Testis (tissue), 2 donors: ENCODE measurements at regions not wholly inside any gene's neighbourhood (a gene's known extent, or its start where the extent isn't known, plus 50 kb on each side); places are given as distances from the start of the nearest gene placed in this dataset.

ENCODE experiments used
- DNase-seq: peaks from one replicate; pipeline ENCODE4 v3.0.0-alpha.2; 2019
- H3K27ac ChIP-seq, 2 donors: fragments of 200-600 bp; sonication (generic); one replicate each; pipeline ENCODE4 v1.5.1; 2019
- H3K27me3 ChIP-seq: fragments of 200-600 bp; sonication (generic); one replicate; pipeline ENCODE4 v1.5.1; 2019
- H3K36me3 ChIP-seq: fragments of 200-600 bp; sonication (generic); one replicate; pipeline ENCODE4 v1.5.1; 2017; ENCODE audit warnings: low read depth; ENCODE audit errors: missing control alignments
- H3K4me1 ChIP-seq: fragments of 200-600 bp; sonication (generic); one replicate; pipeline ENCODE4 v1.5.1; 2019
- H3K4me3 ChIP-seq, 2 donors: fragments of 200-600 bp; sonication (generic); one replicate each; pipeline ENCODE4 v1.5.1; 2017 to 2019
- H3K9me3 ChIP-seq: fragments of 200-600 bp; sonication (generic); one replicate; pipeline ENCODE4 v1.5.1; 2017
- POLR2A ChIP-seq: fragments of 450-650 bp; IDR thresholded peaks from one replicate; pipeline ENCODE4 v1.6.1; 2017; ENCODE audit warnings: antibody characterized with exemption, mild to moderate bottlenecking, moderate library complexity
- WGBS, 2 donors: methylation state at CpG; one replicate each; pipeline ENCODE4 v1.1.5; 2018; 5-methylcytosine and 5-hydroxymethylcytosine counted together
- intact Hi-C: fragments of 100-400 bp; cut with DNase I; formaldehyde crosslinking; loops from one replicate; pipeline ENCODE4 v1.15.1; 2023; ENCODE audit warnings: low total_unique reads
- TF ChIP-seq, protein P1 (sequence below), 3 experiments: fragments of 450-650 bp in 2 of 3; fragments of 200-600 bp in 1 of 3; sonication (generic) in 1 of 3; IDR thresholded peaks; one replicate each; pipeline ENCODE4 v1.5.1; 2016 to 2019; ENCODE audit warnings: antibody characterized with exemption in 3 of 3, mild to moderate bottlenecking in 2 of 3, moderate library complexity in 1 of 3

DNA sequence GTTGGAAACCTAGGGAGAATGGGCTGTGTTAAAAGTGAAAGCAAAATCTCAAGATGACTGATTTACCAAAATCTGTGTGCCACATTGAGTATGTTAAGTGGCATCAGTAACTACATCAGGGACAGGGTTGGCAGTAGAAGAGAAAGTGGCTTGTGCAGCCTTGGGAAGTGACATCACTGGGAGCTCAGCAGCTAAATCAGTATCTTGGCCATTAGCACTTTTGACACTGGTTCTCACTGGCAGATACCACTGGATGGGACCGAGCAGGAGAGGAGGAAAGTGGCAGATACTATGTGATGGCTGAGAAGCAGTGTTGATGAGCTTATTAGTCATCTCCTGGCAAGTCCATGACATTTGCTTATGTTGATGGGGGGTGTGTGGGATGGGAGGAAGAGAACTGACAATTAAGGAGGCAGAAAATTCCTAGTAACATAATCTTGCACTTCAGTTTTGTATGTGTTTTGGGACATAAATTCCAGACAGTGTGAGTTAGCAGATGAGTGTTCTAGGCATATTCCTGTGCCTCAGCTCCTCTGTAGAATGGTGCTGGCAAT lies 322.2 kb downstream of the SOX4 start:
- whole genome bisulfite sequencing, 2 donors: 69 to 80% methylated on average over 1 of the region's 1 CpG
- Histone ChIP-seq H3K4me1 (no peaks in the 10 kb centered on the region), H3K27me3 (no peaks in the 10 kb centered on the region), H3K36me3 (no peaks in the 10 kb centered on the region), H3K4me3 (no peak overlapping the region), H3K9me3 (no peaks in the 10 kb centered on the region), H3K27ac (no peak overlapping the region)
- no peak for TF ChIP-seq POLR2A
- TF ChIP-seq, protein P1, sequence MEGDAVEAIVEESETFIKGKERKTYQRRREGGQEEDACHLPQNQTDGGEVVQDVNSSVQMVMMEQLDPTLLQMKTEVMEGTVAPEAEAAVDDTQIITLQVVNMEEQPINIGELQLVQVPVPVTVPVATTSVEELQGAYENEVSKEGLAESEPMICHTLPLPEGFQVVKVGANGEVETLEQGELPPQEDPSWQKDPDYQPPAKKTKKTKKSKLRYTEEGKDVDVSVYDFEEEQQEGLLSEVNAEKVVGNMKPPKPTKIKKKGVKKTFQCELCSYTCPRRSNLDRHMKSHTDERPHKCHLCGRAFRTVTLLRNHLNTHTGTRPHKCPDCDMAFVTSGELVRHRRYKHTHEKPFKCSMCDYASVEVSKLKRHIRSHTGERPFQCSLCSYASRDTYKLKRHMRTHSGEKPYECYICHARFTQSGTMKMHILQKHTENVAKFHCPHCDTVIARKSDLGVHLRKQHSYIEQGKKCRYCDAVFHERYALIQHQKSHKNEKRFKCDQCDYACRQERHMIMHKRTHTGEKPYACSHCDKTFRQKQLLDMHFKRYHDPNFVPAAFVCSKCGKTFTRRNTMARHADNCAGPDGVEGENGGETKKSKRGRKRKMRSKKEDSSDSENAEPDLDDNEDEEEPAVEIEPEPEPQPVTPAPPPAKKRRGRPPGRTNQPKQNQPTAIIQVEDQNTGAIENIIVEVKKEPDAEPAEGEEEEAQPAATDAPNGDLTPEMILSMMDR (IDR thresholded peaks at IDR 0.05): no peak
- intact Hi-C loops: no loop called here
- no peak for DNase-seq

DNA sequence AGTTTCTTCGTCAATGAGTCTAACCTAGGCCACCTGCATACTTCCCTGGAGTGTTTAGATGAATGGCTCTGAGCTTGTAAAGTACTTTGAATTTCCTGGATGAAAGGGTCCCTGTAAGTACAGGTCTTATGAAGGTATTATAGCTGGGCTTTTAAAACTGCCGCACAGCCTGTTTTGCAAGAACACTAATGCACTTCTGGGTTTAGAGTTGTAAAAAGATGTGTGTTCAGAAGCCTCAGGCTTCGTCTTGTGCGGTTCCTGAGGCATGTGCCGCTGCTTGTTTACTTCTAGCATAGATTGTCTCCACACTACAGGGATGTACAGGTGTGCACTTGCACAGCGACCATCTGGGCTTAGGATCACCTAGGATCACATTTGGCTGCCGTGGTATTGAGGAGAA lies 324.5 kb downstream of the SOX4 start:
- TF ChIP-seq, protein P1 (IDR thresholded peaks at IDR 0.05): no peak
- no peak for TF ChIP-seq POLR2A
- Histone ChIP-seq H3K9me3 (no peaks in the 10 kb centered on the region), H3K36me3 (no peaks in the 10 kb centered on the region), H3K27me3 (no peaks in the 10 kb centered on the region), H3K4me1 (no peaks in the 10 kb centered on the region), H3K4me3 (no peak overlapping the region), H3K27ac (no peak overlapping the region)
- intact Hi-C loops: no loop called here
- no peak for DNase-seq
- 89 to 96% methylated on average over 7 of the region's 7 CpGs for WGBS, 2 donors

DNA sequence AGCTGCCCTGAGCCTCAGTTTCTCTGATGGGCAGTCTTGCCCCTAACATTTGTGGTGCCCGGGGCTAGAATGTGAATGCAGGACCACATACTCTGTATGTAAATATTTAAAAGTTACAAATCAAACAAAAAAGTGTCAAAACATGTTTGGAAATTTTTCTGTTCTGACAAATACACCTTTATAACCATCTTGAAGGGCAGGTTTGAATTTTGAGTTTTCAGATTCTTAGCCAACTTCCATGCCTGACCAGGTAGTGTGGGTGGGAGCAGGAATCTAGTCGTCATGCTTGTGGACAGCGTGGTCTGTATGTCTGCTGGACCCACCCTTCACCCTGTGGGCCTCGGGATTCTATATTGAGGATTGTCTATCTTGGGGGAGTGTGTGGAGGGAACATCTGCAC lies 325.1 kb downstream of the SOX4 start:
- Histone ChIP-seq H3K36me3 (no peaks in the 10 kb centered on the region), H3K4me1 (no peaks in the 10 kb centered on the region), H3K9me3 (no peaks in the 10 kb centered on the region), H3K4me3 (no peak overlapping the region), H3K27ac (no peak overlapping the region), H3K27me3 (no peaks in the 10 kb centered on the region)
- intact Hi-C loops: no loop called here
- no peak for DNase-seq
- TF ChIP-seq, protein P1 (IDR thresholded peaks at IDR 0.05): no peak
- no peak for TF ChIP-seq POLR2A
- 91 to 98% methylated on average over 4 of the region's 4 CpGs for WGBS, 2 donors

DNA sequence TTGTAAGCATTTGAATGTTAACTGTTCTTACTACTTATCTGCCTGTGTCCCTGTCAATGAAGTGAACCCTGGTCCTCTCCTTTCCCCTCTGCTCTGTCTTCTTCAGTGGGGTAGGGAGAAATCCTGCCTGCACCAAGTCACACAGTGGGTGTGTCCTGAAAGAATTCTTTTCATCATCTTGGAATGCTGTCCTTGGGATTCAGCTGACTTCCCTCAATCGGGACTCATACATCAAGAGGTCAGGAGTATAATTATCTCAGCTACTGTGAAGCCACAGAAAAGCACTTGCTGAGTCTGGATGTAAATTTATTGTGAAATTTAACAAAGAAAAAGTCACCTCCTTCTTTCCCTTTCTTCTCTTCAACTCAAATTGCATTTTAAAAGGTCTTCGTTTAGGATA lies 328.5 kb downstream of the SOX4 start:
- H3K27ac ChIP-seq: no peak overlapping the region
- H3K4me3 ChIP-seq: no peak overlapping the region
- intact Hi-C loops: loop anchor here (10.0 kb wide), 1 partner anchor 327 kb away; the partner anchor contains the start of gene SOX4
- no peaks in the 10 kb centered on the region for H3K4me1 ChIP-seq
- TF ChIP-seq, protein P1 (IDR thresholded peaks at IDR 0.05): no peak
- no peak for TF ChIP-seq POLR2A
- no peaks in the 10 kb centered on the region for H3K9me3 ChIP-seq
- DNase-seq: no peak
- H3K27me3 ChIP-seq: no peaks in the 10 kb centered on the region
- 59 to 72% methylated on average over 2 of the region's 2 CpGs for WGBS, 2 donors
- H3K36me3 ChIP-seq: no peaks in the 10 kb centered on the region

DNA sequence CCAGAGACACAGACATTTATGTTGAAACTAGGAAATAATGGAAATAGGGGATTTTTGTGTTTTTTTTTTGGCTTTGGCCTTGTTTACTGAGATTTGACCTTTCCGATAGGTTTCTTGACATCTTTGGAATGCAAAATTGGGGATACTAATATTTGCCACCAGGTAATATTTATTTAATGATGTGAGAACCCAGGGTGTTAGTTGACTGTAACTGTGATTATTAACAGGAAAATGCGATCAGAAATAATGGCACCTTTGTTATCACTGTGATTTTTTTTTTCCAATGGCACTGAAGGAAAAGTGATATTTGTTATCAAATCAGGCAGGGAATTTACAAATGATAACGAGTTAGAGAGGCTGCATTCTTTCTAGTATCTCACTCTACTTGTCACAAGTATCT lies 330.5 kb downstream of the SOX4 start:
- H3K27me3 ChIP-seq: no peaks in the 10 kb centered on the region
- intact Hi-C loops: loop anchor here (10.0 kb wide), 1 partner anchor 329 kb away; the partner anchor contains the start of gene SOX4
- H3K27ac ChIP-seq: no peak overlapping the region
- no peaks in the 10 kb centered on the region for H3K36me3 ChIP-seq
- H3K4me1 ChIP-seq: no peaks in the 10 kb centered on the region
- H3K9me3 ChIP-seq: no peaks in the 10 kb centered on the region
- no peak for TF ChIP-seq POLR2A
- H3K4me3 ChIP-seq: no peak overlapping the region
- no peak for DNase-seq
- 83 to 84% methylated on average over 3 of the region's 3 CpGs for WGBS, 2 donors
